Smooth muscle cell (in vitro differentiated cells): ENCODE measurements at regions not wholly inside any gene's neighbourhood (a gene's known extent, or its start where the extent isn't known, plus 50 kb on each side); places are given as distances from the start of the nearest gene placed in this dataset.

Experiments used
- DNase-seq: peaks from one replicate; lab custom pipeline; 2025; ENCODE audit not compliant: unreplicated experiment; lab: John Stamatoyannopoulos, UW
- H2AFZ ChIP-seq: fragments of 200-600 bp; sonication (generic); 2 replicates; pipeline ENCODE4 v1.6.0; 2016; ENCODE audit warnings: antibody characterized with exemption, low read depth, mild to moderate bottlenecking
- H3F3A ChIP-seq: fragments of 200-600 bp; sonication (generic); 2 replicates; pipeline ENCODE4 v1.6.0; 2017; ENCODE audit warnings: antibody characterized with exemption, low read depth
- H3K27ac ChIP-seq: fragments of 200-600 bp; sonication (generic); 2 replicates; pipeline ENCODE4 v1.5.1; 2016; ENCODE audit warnings: low read depth, mild to moderate bottlenecking
- H3K27me3 ChIP-seq: fragments of 200-600 bp; sonication (generic); 2 replicates; pipeline ENCODE4 v1.6.1; 2016; ENCODE audit warnings: low read depth, mild to moderate bottlenecking
- H3K36me3 ChIP-seq: fragments of 200-600 bp; sonication (generic); 2 replicates; pipeline ENCODE4 v1.5.1; 2016; ENCODE audit warnings: low read depth
- H3K4me1 ChIP-seq: fragments of 200-600 bp; sonication (generic); 2 replicates; pipeline ENCODE4 v1.5.1; 2016; ENCODE audit warnings: low read depth
- H3K4me2 ChIP-seq: fragments of 200-600 bp; sonication (generic); 2 replicates; pipeline ENCODE4 v1.6.0; 2016; ENCODE audit warnings: mild to moderate bottlenecking
- H3K4me3 ChIP-seq: fragments of 200-600 bp; sonication (generic); 2 replicates; pipeline ENCODE4 v1.5.1; 2016; ENCODE audit warnings: mild to moderate bottlenecking
- H3K79me2 ChIP-seq: fragments of 200-600 bp; sonication (generic); 2 replicates; pipeline ENCODE4 v1.6.0; 2016; ENCODE audit warnings: low read depth, mild to moderate bottlenecking
- H3K9ac ChIP-seq: fragments of 200-600 bp; sonication (generic); 2 replicates; pipeline ENCODE4 v1.6.0; 2016; ENCODE audit warnings: low read depth
- H3K9me3 ChIP-seq: fragments of 200-600 bp; sonication (generic); replicated peaks from 2 replicates; pipeline ENCODE4 v1.5.1; 2016; ENCODE audit warnings: low read depth
- H4K20me1 ChIP-seq: fragments of 200-600 bp; sonication (generic); 2 replicates; pipeline ENCODE4 v1.6.0; 2016; ENCODE audit warnings: low read depth
- CTCF ChIP-seq: fragments of 200-600 bp; sonication (generic); IDR thresholded peaks from 2 replicates; pipeline ENCODE4 v1.5.1; 2017; ENCODE audit warnings: borderline replicate concordance, mild to moderate bottlenecking, antibody characterized with exemption; ENCODE audit not compliant: insufficient read depth, poor library complexity, severe bottlenecking
- WGBS: methylation state at CpG from one replicate; pipeline ENCODE4 v1.1.7; 2016; ENCODE audit warnings: low lambda C conversion rate; 5-methylcytosine and 5-hydroxymethylcytosine counted together

DNA sequence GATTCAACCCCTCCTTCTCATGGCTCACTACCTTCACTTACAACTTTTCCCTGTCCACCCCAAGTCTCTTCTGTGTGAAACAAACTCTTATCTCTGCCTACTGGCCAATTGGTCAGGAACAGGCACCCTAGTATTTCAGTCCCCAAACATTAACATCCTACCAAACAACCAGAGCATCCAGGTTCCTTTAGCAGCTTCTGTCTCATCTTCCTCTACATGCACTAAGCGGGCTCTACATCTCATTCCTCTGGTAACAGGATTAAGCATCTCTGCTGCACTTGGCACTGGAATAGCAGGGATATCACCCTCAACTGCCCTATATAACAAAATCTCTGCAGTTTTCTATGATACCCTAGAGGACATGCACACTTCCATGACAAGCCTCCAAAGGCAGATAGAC lies 116.2 kb downstream of the JRKL start:
- no peak for DNase-seq
- no peak overlapping the region for H3K4me3 ChIP-seq

DNA sequence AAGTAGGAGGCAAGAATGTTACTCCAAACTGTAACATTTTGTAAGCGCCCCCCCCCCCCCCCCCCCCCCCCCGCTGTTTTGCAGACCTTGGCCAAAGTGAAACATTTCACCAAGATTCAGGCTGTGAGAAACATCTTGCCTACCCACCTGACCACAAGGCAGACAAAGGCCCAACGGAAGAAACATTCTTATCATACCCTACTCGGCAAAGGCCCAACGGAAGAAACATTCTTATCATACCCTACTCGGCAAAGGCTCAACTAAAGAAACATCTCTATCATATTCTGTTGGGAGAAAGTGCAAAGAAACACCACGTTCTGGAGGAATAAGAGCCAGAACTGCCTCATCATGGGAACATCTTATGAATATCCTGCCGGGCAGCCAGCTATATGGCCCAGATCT lies 117.1 kb downstream of the JRKL start:
- whole genome bisulfite sequencing = 79% methylated on average over 7 of the region's 8 CpGs
- H3K79me2 ChIP-seq = no peaks in the 10 kb centered on the region

More for the DNA sequence above, 116.2 kb downstream of the JRKL start:
- TF ChIP-seq CTCF = no peak
- Histone ChIP-seq H3K27me3 (no peaks in the 10 kb centered on the region), H3K4me2 (no peak overlapping the region), H3F3A (no peaks in the 10 kb centered on the region), H3K79me2 (no peaks in the 10 kb centered on the region), H4K20me1 (no peaks in the 10 kb centered on the region), H3K9me3 (no peaks in the 10 kb centered on the region), H3K9ac (no peak overlapping the region), H3K4me1 (no peaks in the 10 kb centered on the region), H2AFZ (no peak overlapping the region), H3K36me3 (no peaks in the 10 kb centered on the region), H3K27ac (no peak overlapping the region)
- WGBS = 100% methylated on average over 1 of the region's 1 CpG

GRCh38 chr11:96508861-96509260 lies 119.0 kb downstream of the JRKL start:
- H3K36me3 ChIP-seq = no peaks in the 10 kb centered on the region
- no peak overlapping the region for H3K4me3 ChIP-seq
- no peak overlapping the region for H3K27ac ChIP-seq
- no peak for DNase-seq
- H3K4me1 ChIP-seq = no peaks in the 10 kb centered on the region
- H4K20me1 ChIP-seq = no peaks in the 10 kb centered on the region
- no peaks in the 10 kb centered on the region for H3K27me3 ChIP-seq
- H3F3A ChIP-seq = no peaks in the 10 kb centered on the region
- no peak for TF ChIP-seq CTCF
- H2AFZ ChIP-seq = no peak overlapping the region
- H3K4me2 ChIP-seq = no peak overlapping the region
- no peaks in the 10 kb centered on the region for H3K79me2 ChIP-seq
- no peaks in the 10 kb centered on the region for H3K9me3 ChIP-seq
- WGBS = 86% methylated on average over 2 of the region's 2 CpGs
- no peak overlapping the region for H3K9ac ChIP-seq

More for the DNA sequence above, 117.1 kb downstream of the JRKL start:
- no peak for DNase-seq
- Histone ChIP-seq H3K27me3 (no peaks in the 10 kb centered on the region), H3K4me2 (no peak overlapping the region), H2AFZ (no peak overlapping the region), H3K4me1 (no peaks in the 10 kb centered on the region), H3K9ac (no peak overlapping the region), H3F3A (no peaks in the 10 kb centered on the region), H3K9me3 (no peaks in the 10 kb centered on the region), H3K27ac (no peak overlapping the region), H3K4me3 (no peak overlapping the region), H4K20me1 (no peaks in the 10 kb centered on the region), H3K36me3 (no peaks in the 10 kb centered on the region)
- no peak for TF ChIP-seq CTCF

DNA sequence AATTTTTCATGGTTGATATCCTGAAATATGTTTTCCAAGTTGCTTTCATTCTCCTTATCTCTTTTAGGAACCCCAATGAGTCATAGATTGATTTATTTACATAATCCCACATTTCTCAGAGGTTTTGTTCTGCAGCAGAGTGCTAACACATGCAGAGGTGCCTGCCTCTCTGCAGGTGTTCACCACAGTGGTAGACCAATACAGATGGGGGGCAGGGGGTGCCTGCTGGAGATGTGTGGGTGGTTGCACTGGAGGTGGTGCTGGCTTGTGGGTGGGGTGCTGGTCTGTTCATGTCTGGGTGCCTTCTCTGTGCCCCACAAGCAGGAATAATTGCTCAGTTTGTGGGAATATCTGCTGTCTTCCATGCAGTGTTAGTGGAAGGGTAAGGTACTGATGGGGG lies 131.1 kb downstream of the JRKL start:
- Histone ChIP-seq H3K9ac (no peak overlapping the region), H3K4me3 (no peak overlapping the region), H3K36me3 (no peaks in the 10 kb centered on the region), H3K79me2 (no peaks in the 10 kb centered on the region), H3F3A (no peaks in the 10 kb centered on the region), H3K27ac (no peak overlapping the region), H4K20me1 (no peaks in the 10 kb centered on the region), H3K9me3 (no peaks in the 10 kb centered on the region), H2AFZ (no peak overlapping the region), H3K4me1 (no peaks in the 10 kb centered on the region), H3K27me3 (no peaks in the 10 kb centered on the region), H3K4me2 (no peak overlapping the region)
- TF ChIP-seq CTCF = no peak
- no peak for DNase-seq
